Heart left ventricle (tissue), 16 donors: ENCODE measurements at regions not wholly inside any gene's neighbourhood (a gene's known extent, or its start where the extent isn't known, plus 50 kb on each side); places are given as distances from the start of the nearest gene placed in this dataset.

ENCODE experiments used
- ATAC-seq, 4 donors: fragments of 200-7000 bp; cut with Tn5 transposase; one replicate each; pipeline ENCODE4 v1.9.1; 2020 to 2022; ENCODE audit warnings: moderate library complexity in 4 of 4, mild to moderate bottlenecking in 3 of 4, moderate number of reproducible peaks in 1 of 4
- DNase-seq, 5 donors: peaks; one replicate each; pipeline ENCODE4 v3.0.0-alpha.2; 2020
- H3K27ac ChIP-seq, 12 donors: fragments of 200-600 bp; sonication (generic) in 4 of 12; one replicate each; pipeline versions ENCODE4 v1.5.0 to v1.8.0; 2016 to 2022; ENCODE audit warnings: mild to moderate bottlenecking in 2 of 12
- H3K27me3 ChIP-seq, 9 donors: fragments of 200-600 bp; sonication (generic) in 2 of 9; one replicate each; pipeline versions ENCODE4 v1.5.1 to v1.8.0; 2016 to 2022; ENCODE audit warnings: mild to moderate bottlenecking in 3 of 9
- H3K36me3 ChIP-seq, 9 donors: fragments of 200-600 bp; sonication (generic) in 2 of 9; one replicate each; pipeline versions ENCODE4 v1.5.0 to v1.8.0; 2018 to 2022; ENCODE audit warnings: mild to moderate bottlenecking in 2 of 9
- H3K4me1 ChIP-seq, 12 donors: fragments of 200-600 bp; sonication (generic) in 4 of 12; one replicate each; pipeline versions ENCODE4 v1.5.0 to v1.8.0; 2016 to 2022; ENCODE audit warnings: mild to moderate bottlenecking in 3 of 12
- H3K4me3 ChIP-seq, 12 donors: fragments of 200-600 bp; sonication (generic) in 4 of 12; one replicate each; pipeline versions ENCODE4 v1.5.0 to v1.8.0; 2017 to 2022; ENCODE audit warnings: mild to moderate bottlenecking in 9 of 12, moderate library complexity in 4 of 12
- H3K9me3 ChIP-seq, 12 donors: fragments of 200-600 bp; sonication (generic) in 4 of 12; one replicate each; pipeline versions ENCODE4 v1.5.0 to v1.8.0; 2016 to 2022; ENCODE audit warnings: mild to moderate bottlenecking in 1 of 12
- CTCF ChIP-seq, 12 donors: fragments of 200-600 bp; sonication (generic) in 4 of 12; IDR thresholded peaks; one replicate each; pipeline versions ENCODE4 v1.5.0 to v1.8.0; 2018 to 2022; ENCODE audit warnings: antibody characterized with exemption in 12 of 12, mild to moderate bottlenecking in 5 of 12
- POLR2A ChIP-seq, 2 donors: fragments of 450-650 bp; IDR thresholded peaks; one replicate each; pipeline ENCODE4 v1.6.1; 2017; ENCODE audit warnings: antibody characterized with exemption in 2 of 2, mild to moderate bottlenecking in 2 of 2, moderate library complexity in 2 of 2
- WGBS, 4 donors: extraction: QIAGEN DNeasy Blood & Tissue Kit in 2 of 4; methylation state at CpG; one replicate each; pipeline versions ENCODE4 v1.1.5 to v1.1.7; 2013 to 2018; 5-methylcytosine and 5-hydroxymethylcytosine counted together
- intact Hi-C, 10 donors: fragments of 100-400 bp; cut with DNase I; formaldehyde crosslinking; loops; one replicate each; pipeline versions ENCODE4 v1.11.1 to v1.14.2; 2022
- donor health status: ischemic (EF 13 %, LVEDD 7.1; RV severe dilation, severe dysfunction).
- donor health status: healthy with polysubstance abuse.
- donor health status: DM: no; HTN: yes; CAD: no.
- donor health status: DM: no; HTN: no; CAD: no.
- donor health status: ischemic (EF 25% LVEDD 6.9; RV normal size, moderate dysfunction).
- donor health status: ischemic (EF 25% LVEDD 5.7; RV mildly dilated, moderate dysfunction).
- donor health status: healthy.
- donor health status: DM: yes; HTN: yes; CAD: no.
- donor health status: ischemic (EF 35%, LVEDD 5.7; RV mildly dilated, moderate dysfunction).
- donor health status: nonischemic (EF 11% LVEDD 7.7; RV severe dilation, severe dysfunction).
- donor health status: DM: yes; HTN: yes; CAD: no.
- donor health status: PGD.
- donor health status: ischemic (EF 29% LVEDD 5.4; RV normal size, mild dysfunction).
- donor health status: nonischemic (EF 23%, LVEDD 6.1; RV moderate dilation, normal function).

GRCh38 chr6:6395581-6396197, 75.2 kb upstream of the F13A1 start:
- H3K4me3 ChIP-seq: no peak overlapping the region
- H3K4me1 ChIP-seq: peaks cover 0 to 55% (median 0%) of the 10 kb centered on the region in 12 donors
- TF ChIP-seq CTCF (IDR thresholded peaks at IDR 0.05) (no peak), POLR2A (IDR thresholded peaks at IDR 0.05) (no peak)
- no peaks in the 10 kb centered on the region for H3K9me3 ChIP-seq
- WGBS, 4 donors: 50 to 54% (median 51%) methylated on average over 5 of the region's 5 CpGs
- H3K27ac ChIP-seq: peak overlapping the region in 9 of 12 donors; percentile 29 to 82 (median 48)
- intact Hi-C loops: no loop called here
- ATAC-seq (peak; percentile 88 to 97 (median 96)), DNase-seq (peak in 4 of 5 donors; percentile 19 to 42 (median 31))
- no peaks in the 10 kb centered on the region for H3K36me3 ChIP-seq
- H3K27me3 ChIP-seq: no peaks in the 10 kb centered on the region

- TF ChIP-seq CTCF (IDR thresholded peaks at IDR 0.05): no peak
- TF ChIP-seq POLR2A (IDR thresholded peaks at IDR 0.05): no peak
- peaks cover 0 to 44% (median 0%) of the 10 kb centered on the region in 12 donors for H3K4me1 ChIP-seq
- 85 to 93% (median 87%) methylated on average over 5 of the region's 5 CpGs for WGBS, 4 donors
- ATAC-seq (no peak), DNase-seq (no peak)
- H3K27ac ChIP-seq: no peak overlapping the region
- H3K9me3 ChIP-seq: no peaks in the 10 kb centered on the region
- intact Hi-C loops: no loop called here
- no peaks in the 10 kb centered on the region for H3K27me3 ChIP-seq
- no peak overlapping the region for H3K4me3 ChIP-seq
- no peaks in the 10 kb centered on the region for H3K36me3 ChIP-seq
Measured at GRCh38 chr6:6397842-6398241, 77.4 kb upstream of the F13A1 start.

GRCh38 chr6:6399568-6399967, 79.1 kb upstream of the F13A1 start:
- no peak for TF ChIP-seq CTCF (IDR thresholded peaks at IDR 0.05)
- TF ChIP-seq POLR2A (IDR thresholded peaks at IDR 0.05): no peak
- WGBS, 4 donors: 64 to 77% (median 69%) methylated on average over 2 of the region's 2 CpGs
- DNase-seq (no peak), ATAC-seq (no peak)
- Histone ChIP-seq H3K36me3 (no peaks in the 10 kb centered on the region), H3K27me3 (no peaks in the 10 kb centered on the region), H3K4me3 (no peak overlapping the region), H3K27ac (no peak overlapping the region), H3K4me1 (peaks cover 0 to 32% (median 0%) of the 10 kb centered on the region in 12 donors), H3K9me3 (no peaks in the 10 kb centered on the region)
- intact Hi-C loops: no loop called here

- no peak overlapping the region for H3K4me3 ChIP-seq
- intact Hi-C loops: no loop called here
- DNase-seq (no peak), ATAC-seq (no peak)
- H3K9me3 ChIP-seq: no peaks in the 10 kb centered on the region
- H3K27ac ChIP-seq: no peak overlapping the region
- no peaks in the 10 kb centered on the region for H3K36me3 ChIP-seq
- H3K27me3 ChIP-seq: no peaks in the 10 kb centered on the region
- 88 to 98% (median 92%) methylated on average over 1 of the region's 1 CpG for WGBS, 4 donors
- TF ChIP-seq POLR2A (IDR thresholded peaks at IDR 0.05) (no peak), CTCF (IDR thresholded peaks at IDR 0.05) (no peak)
- H3K4me1 ChIP-seq: peaks cover 0 to 23% (median 0%) of the 10 kb centered on the region in 12 donors
Measured at GRCh38 chr6:6401401-6401800, 80.9 kb upstream of the F13A1 start.
